ENCODE measurements at regions not wholly inside any gene's neighbourhood (a gene's known extent, or its start where the extent isn't known, plus 50 kb on each side); places are given as distances from the start of the nearest gene placed in this dataset.

GRCh38 chr12:66819587-66819986 lies 140.7 kb upstream of the GRIP1 start:
- TF ChIP-seq CTCF (IDR thresholded peaks at IDR 0.05) (no peak), POLR2AphosphoS5 (IDR thresholded peaks at IDR 0.05; ENCODE audit: insufficient read depth in 1 of 2, low read depth in 1 of 2) (no peak)

Measured in vagina (tissue), 2 donors.